GM13976 (cell line): ENCODE measurements at regions not wholly inside any gene's neighbourhood (a gene's known extent, or its start where the extent isn't known, plus 50 kb on each side); places are given as distances from the start of the nearest gene placed in this dataset.

Experiments used
- DNase-seq: peaks from one replicate; pipeline ENCODE4 v3.0.0; 2012; ENCODE audit warnings: low spot score
- in situ Hi-C: fragments of 300-500 bp; cut with MboI; formaldehyde crosslinking; loops from one replicate; pipeline ENCODE4 v1.12.0; 2022; ENCODE audit warnings: low sequenced_read_pairs, mixed read lengths, inconsistent platforms; ENCODE audit not compliant: unreplicated experiment
- TF ChIP-seq, protein P1 (sequence below): IDR thresholded peaks from 2 replicates; pipeline ENCODE4 v1.5.1; 2012; ENCODE audit warnings: borderline replicate concordance, mild to moderate bottlenecking; ENCODE audit not compliant: insufficient read depth; ENCODE audit errors: extremely low read depth, missing control alignments, control extremely low read depth

DNA sequence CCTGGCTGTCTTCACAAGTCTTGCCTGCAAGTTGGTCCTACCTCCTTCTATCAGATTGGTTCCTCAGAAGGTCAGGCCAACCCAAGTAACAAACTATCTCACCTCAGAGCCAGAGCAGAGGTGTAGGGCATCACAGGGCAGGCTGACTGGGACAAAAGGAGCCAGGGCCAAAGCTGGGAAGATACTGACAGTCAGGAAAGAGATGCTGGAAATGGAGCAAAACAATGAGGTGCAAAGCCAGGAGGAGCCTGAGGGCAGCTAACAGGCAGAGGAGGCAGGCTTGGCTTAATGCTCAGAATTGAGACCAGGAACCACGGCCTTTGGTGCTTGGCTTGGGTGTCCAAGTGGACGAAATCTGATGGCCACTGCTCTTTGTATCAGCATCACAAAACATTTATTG is 68.4 kb upstream of the PNMA1 start:
- TF ChIP-seq, protein P1, sequence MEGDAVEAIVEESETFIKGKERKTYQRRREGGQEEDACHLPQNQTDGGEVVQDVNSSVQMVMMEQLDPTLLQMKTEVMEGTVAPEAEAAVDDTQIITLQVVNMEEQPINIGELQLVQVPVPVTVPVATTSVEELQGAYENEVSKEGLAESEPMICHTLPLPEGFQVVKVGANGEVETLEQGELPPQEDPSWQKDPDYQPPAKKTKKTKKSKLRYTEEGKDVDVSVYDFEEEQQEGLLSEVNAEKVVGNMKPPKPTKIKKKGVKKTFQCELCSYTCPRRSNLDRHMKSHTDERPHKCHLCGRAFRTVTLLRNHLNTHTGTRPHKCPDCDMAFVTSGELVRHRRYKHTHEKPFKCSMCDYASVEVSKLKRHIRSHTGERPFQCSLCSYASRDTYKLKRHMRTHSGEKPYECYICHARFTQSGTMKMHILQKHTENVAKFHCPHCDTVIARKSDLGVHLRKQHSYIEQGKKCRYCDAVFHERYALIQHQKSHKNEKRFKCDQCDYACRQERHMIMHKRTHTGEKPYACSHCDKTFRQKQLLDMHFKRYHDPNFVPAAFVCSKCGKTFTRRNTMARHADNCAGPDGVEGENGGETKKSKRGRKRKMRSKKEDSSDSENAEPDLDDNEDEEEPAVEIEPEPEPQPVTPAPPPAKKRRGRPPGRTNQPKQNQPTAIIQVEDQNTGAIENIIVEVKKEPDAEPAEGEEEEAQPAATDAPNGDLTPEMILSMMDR: no peak
- in situ Hi-C loops: no loop called here
- DNase-seq: no peak

DNA sequence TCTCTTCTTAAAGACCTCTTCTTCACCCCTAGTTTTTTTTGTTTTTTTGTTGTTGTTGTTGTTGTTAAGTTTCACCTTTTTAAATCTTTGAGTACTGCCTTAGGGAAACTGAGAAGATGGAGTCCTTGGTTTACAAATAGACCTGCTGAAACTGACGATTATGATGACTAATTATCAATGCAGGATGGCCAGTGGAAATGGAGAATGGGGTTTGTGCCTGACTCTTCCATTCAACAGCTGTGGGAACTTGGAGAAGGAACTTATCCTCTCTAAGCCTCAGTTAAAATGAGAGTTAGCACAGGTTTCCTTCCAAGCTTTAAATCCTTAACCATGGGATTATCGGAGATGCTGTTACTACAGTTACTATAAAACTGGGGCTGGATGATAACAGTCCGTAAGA is 66.7 kb upstream of the PNMA1 start:
- no peak for DNase-seq
- in situ Hi-C loops: no loop called here
- TF ChIP-seq, protein P1: no peak

DNA sequence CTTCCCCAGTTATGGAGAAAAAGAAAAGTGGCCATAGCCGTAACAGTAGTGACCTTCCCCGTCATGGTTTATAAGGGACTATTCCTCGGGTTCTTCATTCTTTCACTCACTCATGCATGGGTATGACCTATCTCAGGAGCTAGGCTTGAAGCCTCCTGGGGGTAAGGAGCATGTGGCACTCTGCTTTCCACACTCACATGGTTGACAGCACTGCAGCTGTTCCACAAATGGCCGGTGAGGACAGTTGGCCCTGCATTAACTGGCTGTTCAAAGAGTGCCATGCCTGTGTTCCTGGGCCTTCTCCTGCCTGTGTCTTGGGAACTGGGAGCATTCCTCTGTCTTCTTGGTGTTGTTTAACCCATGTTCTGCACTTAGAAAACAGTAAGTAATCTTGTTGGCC is 66.2 kb upstream of the PNMA1 start:
- in situ Hi-C loops: no loop called here
- peak; percentile 6 for DNase-seq

DNA sequence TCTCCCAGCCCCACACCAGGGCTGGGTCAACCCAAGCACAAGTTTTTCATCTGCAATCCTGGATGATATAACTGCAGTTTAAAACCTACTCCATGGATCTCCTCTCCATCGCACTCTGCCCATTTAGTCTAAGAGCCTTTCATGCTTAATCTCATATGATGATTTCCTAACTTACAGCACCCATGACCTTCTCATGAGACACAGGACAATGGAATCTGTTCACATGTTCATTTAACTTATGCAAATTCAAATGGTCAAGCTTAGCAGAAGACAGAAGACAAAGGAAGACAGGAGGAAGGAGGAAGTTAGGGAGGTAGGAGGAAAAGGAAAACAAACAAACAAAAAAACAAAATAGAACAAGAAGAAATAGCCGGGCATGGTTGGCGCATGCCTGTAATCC is 64.6 kb upstream of the PNMA1 start:
- in situ Hi-C loops: no loop called here
- no peak for DNase-seq
- TF ChIP-seq, protein P1: no peak

More for the DNA sequence above, 66.2 kb upstream of the PNMA1 start:
- TF ChIP-seq, protein P1: no peak

GRCh38 chr14:73777420-73777819 is 63.2 kb upstream of the PNMA1 start:
- in situ Hi-C loops: no loop called here
- TF ChIP-seq, protein P1: no peak
- no peak for DNase-seq

GRCh38 chr14:73776194-73776537 is 62.0 kb upstream of the PNMA1 start:
- TF ChIP-seq, protein P1: no peak
- no peak for DNase-seq
- in situ Hi-C loops: no loop called here
